Stimulated activated memory B cell treated with anti-CD40 and anti-IgM and Interleukin-4, amounts not matched to agents 10 μg/mL and 1 μg/mL and 100 μg/mL, for 72 hours (primary cell): ENCODE measurements at regions not wholly inside any gene's neighbourhood (a gene's known extent, or its start where the extent isn't known, plus 50 kb on each side); places are given as distances from the start of the nearest gene placed in this dataset.

Experiments used
- ATAC-seq: fragments of 150-1000 bp; cut with Tn5 transposase; 2 replicates; pipeline ENCODE4 v1.10.0; 2021
- H3K27ac Mint-ChIP-seq: one replicate; pipeline ENCODE4 v1.8.0; 2022; ENCODE audit warnings: mild to moderate bottlenecking, mixed read lengths
- H3K27me3 Mint-ChIP-seq: one replicate; pipeline ENCODE4 v1.8.0; 2022; ENCODE audit warnings: mixed read lengths
- H3K36me3 Mint-ChIP-seq: one replicate; pipeline ENCODE4 v1.8.0; 2022; ENCODE audit warnings: mixed read lengths
- H3K4me1 Mint-ChIP-seq: one replicate; pipeline ENCODE4 v1.8.0; 2022; ENCODE audit warnings: mixed read lengths
- H3K4me3 Mint-ChIP-seq: one replicate; pipeline ENCODE4 v1.8.0; 2022; ENCODE audit warnings: mild to moderate bottlenecking, moderate library complexity, mixed read lengths
- H3K9me3 Mint-ChIP-seq: one replicate; pipeline ENCODE4 v1.8.0; 2022; ENCODE audit warnings: mixed read lengths

DNA sequence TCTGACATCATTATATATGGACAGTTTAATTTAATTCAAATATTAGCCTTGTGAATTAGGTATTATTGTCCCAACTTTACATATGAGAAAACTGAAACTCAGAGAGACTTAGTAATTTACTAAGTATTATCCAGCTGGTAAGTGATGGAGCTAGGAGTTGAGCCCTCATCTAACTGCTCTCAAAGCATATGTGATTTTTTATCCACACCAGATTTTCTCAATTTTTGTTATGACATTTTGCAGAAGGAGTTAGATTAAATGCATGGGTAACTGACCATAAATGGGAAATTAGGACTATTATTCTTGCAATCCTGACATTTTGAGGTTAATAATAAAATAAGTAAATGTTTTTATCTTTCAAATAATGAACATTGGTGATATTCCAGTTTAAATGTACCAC lies 778.3 kb upstream of the SORCS1 start:
- no peak overlapping the region for H3K27ac Mint-ChIP-seq
- no peaks in the 10 kb centered on the region for H3K36me3 Mint-ChIP-seq
- H3K27me3 Mint-ChIP-seq: no peaks in the 10 kb centered on the region
- H3K4me1 Mint-ChIP-seq: no peaks in the 10 kb centered on the region
- no peak overlapping the region for H3K4me3 Mint-ChIP-seq
- ATAC-seq: no peak
- H3K9me3 Mint-ChIP-seq: peaks cover 3% of the 10 kb centered on the region

DNA sequence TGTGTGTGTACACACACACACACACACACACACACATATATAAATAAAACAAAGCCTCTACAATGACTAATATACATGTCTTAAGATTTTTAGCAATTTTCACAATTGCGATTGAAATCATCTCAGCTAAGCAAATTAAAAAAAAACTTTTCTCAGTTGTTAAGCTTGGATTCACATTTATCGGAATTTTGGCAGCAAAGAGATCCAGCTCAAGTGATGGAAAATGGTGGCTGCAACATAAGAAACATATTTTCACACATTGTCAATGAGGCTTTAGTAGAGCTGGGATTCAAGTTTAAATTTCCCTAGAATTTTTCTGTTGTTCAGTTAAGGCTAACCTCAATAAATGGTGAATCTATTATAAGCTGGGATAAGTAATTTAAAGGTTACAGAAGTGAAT lies 768.6 kb upstream of the SORCS1 start:
- Mint-ChIP-seq H3K9me3 (peaks cover 6% of the 10 kb centered on the region), H3K4me3 (no peak overlapping the region), H3K36me3 (no peaks in the 10 kb centered on the region), H3K4me1 (no peaks in the 10 kb centered on the region), H3K27ac (no peak overlapping the region), H3K27me3 (no peaks in the 10 kb centered on the region)
- no peak for ATAC-seq

GRCh38 chr10:107931808-107932207 lies 767.3 kb upstream of the SORCS1 start:
- peaks cover 11% of the 10 kb centered on the region for H3K9me3 Mint-ChIP-seq
- no peaks in the 10 kb centered on the region for H3K36me3 Mint-ChIP-seq
- H3K4me1 Mint-ChIP-seq: no peaks in the 10 kb centered on the region
- H3K4me3 Mint-ChIP-seq: no peak overlapping the region
- ATAC-seq: no peak
- H3K27me3 Mint-ChIP-seq: no peaks in the 10 kb centered on the region
- no peak overlapping the region for H3K27ac Mint-ChIP-seq

GRCh38 chr10:107930037-107930436 lies 765.5 kb upstream of the SORCS1 start:
- Mint-ChIP-seq H3K27me3 (no peaks in the 10 kb centered on the region), H3K9me3 (peaks cover 8% of the 10 kb centered on the region), H3K27ac (no peak overlapping the region), H3K4me1 (no peaks in the 10 kb centered on the region), H3K36me3 (no peaks in the 10 kb centered on the region), H3K4me3 (no peak overlapping the region)
- ATAC-seq: no peak

GRCh38 chr10:107924458-107924857 lies 760.0 kb upstream of the SORCS1 start:
- Mint-ChIP-seq H3K27ac (no peak overlapping the region), H3K9me3 (peaks cover 8% of the 10 kb centered on the region), H3K36me3 (no peaks in the 10 kb centered on the region), H3K4me3 (no peak overlapping the region), H3K27me3 (peaks cover 15% of the 10 kb centered on the region), H3K4me1 (no peaks in the 10 kb centered on the region)
- ATAC-seq: no peak

GRCh38 chr10:107919626-107920235 lies 755.2 kb upstream of the SORCS1 start:
- Mint-ChIP-seq H3K27ac (no peak overlapping the region), H3K36me3 (no peaks in the 10 kb centered on the region), H3K4me3 (no peak overlapping the region), H3K27me3 (peaks cover 15% of the 10 kb centered on the region), H3K9me3 (peaks cover 11% of the 10 kb centered on the region), H3K4me1 (no peaks in the 10 kb centered on the region)
- ATAC-seq: no peak

GRCh38 chr10:107918171-107918570 lies 753.7 kb upstream of the SORCS1 start:
- Mint-ChIP-seq H3K4me1 (no peaks in the 10 kb centered on the region), H3K9me3 (peaks cover 11% of the 10 kb centered on the region), H3K4me3 (no peak overlapping the region), H3K27me3 (peaks cover 15% of the 10 kb centered on the region), H3K27ac (no peak overlapping the region), H3K36me3 (no peaks in the 10 kb centered on the region)
- ATAC-seq: no peak

DNA sequence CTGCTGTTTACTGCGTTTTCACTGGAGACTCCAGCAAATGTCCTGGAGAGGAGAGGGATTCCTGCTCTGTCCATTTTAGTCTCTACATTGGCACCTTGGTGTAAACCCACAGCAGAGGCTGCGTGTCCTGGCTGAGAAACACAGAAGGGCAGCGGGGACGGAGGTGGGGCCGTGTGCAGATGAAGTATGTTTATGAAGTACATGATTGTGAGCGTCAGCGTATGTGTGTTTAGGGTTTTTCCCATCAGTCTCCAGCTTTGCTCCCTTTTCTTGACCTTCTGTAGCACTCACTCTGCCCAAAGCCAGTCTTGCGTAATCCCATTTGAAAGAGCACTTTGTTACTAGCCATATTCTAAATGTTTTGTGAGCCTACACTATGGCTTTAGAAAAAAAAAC lies 750.7 kb upstream of the SORCS1 start:
- ATAC-seq: peak; percentile 36

DNA sequence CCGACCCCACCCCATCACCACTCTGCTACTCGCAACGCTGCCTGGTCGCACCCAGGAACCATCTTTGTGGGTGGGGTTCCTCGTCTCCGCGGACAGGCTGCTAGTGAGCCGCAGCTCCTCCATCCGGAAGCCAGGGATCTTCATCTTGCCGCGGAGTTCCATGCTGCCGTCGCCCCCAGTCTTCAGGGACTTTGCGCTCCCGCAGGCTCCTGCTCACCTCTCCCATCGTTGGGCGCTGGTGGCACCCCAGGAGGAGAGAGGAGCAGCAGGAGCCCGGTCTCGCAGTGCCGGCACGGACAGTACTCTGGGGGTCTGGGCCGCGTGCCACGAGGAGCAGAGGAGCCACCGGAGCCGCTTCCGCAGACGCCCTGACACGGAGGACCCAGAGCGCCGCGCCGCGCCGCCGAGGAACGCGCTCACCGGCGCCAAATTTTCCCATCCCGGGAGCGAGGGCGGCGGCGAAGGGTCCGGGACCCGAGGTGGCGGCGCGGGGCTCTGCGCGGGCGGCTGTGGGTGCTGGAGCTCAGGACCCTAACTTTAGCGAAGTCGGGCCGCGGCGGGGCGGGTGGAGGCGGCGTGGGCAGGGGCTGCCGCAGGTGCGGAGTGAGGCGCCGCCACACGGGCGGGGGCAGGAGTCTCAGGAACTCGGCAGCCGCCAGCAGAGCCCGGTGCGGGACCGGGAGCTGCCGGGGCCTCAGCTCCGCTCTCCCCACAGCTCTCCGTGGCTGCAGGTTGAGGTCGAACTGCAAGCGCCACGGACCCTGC lies 750.1 kb upstream of the SORCS1 start:
- ATAC-seq: peak; percentile 41
- H3K4me3 Mint-ChIP-seq: peak overlapping the region; percentile 75
- no peaks in the 10 kb centered on the region for H3K36me3 Mint-ChIP-seq
- peaks cover 9% of the 10 kb centered on the region for H3K9me3 Mint-ChIP-seq
- H3K27ac Mint-ChIP-seq: peak overlapping the region; percentile 46
- H3K4me1 Mint-ChIP-seq: no peaks in the 10 kb centered on the region
- no peaks in the 10 kb centered on the region for H3K27me3 Mint-ChIP-seq

More for the DNA sequence above, 750.7 kb upstream of the SORCS1 start:
- no peaks in the 10 kb centered on the region for H3K4me1 Mint-ChIP-seq
- no peaks in the 10 kb centered on the region for H3K36me3 Mint-ChIP-seq
- H3K27ac Mint-ChIP-seq: peak overlapping the region; percentile 46
- peaks cover 11% of the 10 kb centered on the region for H3K9me3 Mint-ChIP-seq
- H3K4me3 Mint-ChIP-seq: peak overlapping the region; percentile 64
- no peaks in the 10 kb centered on the region for H3K27me3 Mint-ChIP-seq

DNA sequence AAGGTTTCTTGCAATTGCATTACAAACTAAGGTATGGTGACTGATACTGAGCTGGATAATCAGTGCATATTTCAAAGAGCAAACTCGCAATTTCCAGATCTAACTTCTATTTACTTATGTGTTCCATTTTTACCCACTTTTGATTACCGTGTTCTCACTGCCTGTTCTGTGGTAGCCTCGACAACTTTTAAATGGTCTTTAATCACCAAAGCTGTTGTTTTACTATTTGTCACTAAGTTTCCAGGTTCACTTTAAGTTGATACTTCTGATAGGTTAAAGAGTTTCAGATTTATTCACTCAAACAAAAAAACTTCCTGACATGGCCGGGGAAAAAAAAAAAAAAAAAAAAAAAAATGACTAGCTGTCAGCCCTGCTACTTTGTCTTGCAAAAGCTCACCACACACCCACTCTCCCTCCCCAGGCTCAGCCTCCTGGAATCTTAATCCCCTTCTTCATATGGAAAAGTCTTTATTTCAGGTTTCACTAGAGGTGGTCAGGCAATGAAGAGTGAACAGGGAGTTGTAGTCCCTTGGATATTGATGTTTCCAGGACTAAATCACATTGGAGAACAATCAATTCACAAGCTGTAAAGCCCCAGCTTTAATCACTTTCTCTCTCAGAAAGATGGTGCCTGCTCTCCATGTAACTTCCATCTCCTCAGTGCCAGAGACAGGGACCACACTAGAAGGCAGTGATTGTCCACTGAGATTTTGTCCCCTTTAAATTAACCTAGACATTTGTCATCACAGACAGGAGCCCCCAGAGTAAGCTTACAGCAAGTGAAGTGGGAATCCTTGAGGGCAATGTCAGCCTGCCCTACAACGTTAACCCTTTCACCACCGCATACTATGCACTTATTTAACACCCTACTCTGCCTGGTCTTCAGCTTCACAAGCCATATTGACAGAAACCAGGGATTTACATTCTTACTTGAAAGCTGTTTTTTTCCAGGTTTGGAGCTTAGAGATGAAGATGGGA lies 749.1 kb upstream of the SORCS1 start:
- H3K4me1 Mint-ChIP-seq: no peaks in the 10 kb centered on the region
- no peaks in the 10 kb centered on the region for H3K27me3 Mint-ChIP-seq
- no peak for ATAC-seq
- H3K4me3 Mint-ChIP-seq: peak overlapping the region; percentile 75
- peaks cover 2% of the 10 kb centered on the region for H3K9me3 Mint-ChIP-seq
- no peaks in the 10 kb centered on the region for H3K36me3 Mint-ChIP-seq
- no peak overlapping the region for H3K27ac Mint-ChIP-seq

DNA sequence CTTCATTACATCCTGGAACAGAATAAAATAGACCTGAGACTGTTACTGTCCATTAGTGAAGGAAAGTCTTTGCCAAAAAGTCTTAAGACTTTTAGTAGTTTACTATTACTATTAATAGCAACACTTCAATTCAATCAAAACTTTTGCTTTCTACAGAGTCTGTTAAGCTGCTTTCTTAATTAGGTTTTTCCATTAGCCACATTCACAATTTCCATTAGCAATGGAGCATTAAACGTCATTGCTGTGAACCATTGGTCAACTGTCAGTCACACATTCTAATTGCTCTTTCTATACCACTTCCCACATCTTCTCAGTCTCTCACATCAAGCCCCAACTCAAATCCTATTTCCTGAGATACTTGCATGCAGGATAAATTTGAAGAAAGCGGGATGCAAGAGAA lies 736.6 kb upstream of the SORCS1 start:
- Mint-ChIP-seq H3K9me3 (peaks cover 3% of the 10 kb centered on the region), H3K27me3 (no peaks in the 10 kb centered on the region), H3K36me3 (no peaks in the 10 kb centered on the region), H3K4me1 (no peaks in the 10 kb centered on the region), H3K4me3 (no peak overlapping the region), H3K27ac (no peak overlapping the region)
- ATAC-seq: no peak

GRCh38 chr10:107900131-107900530 lies 735.6 kb upstream of the SORCS1 start:
- no peak for ATAC-seq
- Mint-ChIP-seq H3K4me1 (no peaks in the 10 kb centered on the region), H3K27ac (no peak overlapping the region), H3K4me3 (no peak overlapping the region), H3K9me3 (peaks cover 3% of the 10 kb centered on the region), H3K36me3 (no peaks in the 10 kb centered on the region), H3K27me3 (no peaks in the 10 kb centered on the region)

- ATAC-seq: no peak
- Mint-ChIP-seq H3K36me3 (no peaks in the 10 kb centered on the region), H3K9me3 (peaks cover 3% of the 10 kb centered on the region), H3K27ac (no peak overlapping the region), H3K27me3 (no peaks in the 10 kb centered on the region), H3K4me3 (no peak overlapping the region), H3K4me1 (peaks cover 2% of the 10 kb centered on the region)
These were observed 735.1 kb upstream of the SORCS1 start for GRCh38 chr10:107899502-107900062.

- Mint-ChIP-seq H3K4me1 (peaks cover 6% of the 10 kb centered on the region), H3K27ac (no peak overlapping the region), H3K4me3 (no peak overlapping the region), H3K36me3 (no peaks in the 10 kb centered on the region), H3K27me3 (no peaks in the 10 kb centered on the region), H3K9me3 (peaks cover 3% of the 10 kb centered on the region)
- no peak for ATAC-seq
These were observed 734.6 kb upstream of the SORCS1 start for GRCh38 chr10:107899075-107899474.

GRCh38 chr10:107898392-107898791 lies 733.9 kb upstream of the SORCS1 start:
- Mint-ChIP-seq H3K36me3 (no peaks in the 10 kb centered on the region), H3K4me3 (no peak overlapping the region)

More at GRCh38 chr10:107898392-107898791, 733.9 kb upstream of the SORCS1 start:
- no peaks in the 10 kb centered on the region for H3K27me3 Mint-ChIP-seq
- no peak overlapping the region for H3K27ac Mint-ChIP-seq
- peaks cover 6% of the 10 kb centered on the region for H3K4me1 Mint-ChIP-seq
- no peak for ATAC-seq
- peaks cover 3% of the 10 kb centered on the region for H3K9me3 Mint-ChIP-seq
